ENCODE measurements at regions not wholly inside any gene's neighbourhood (a gene's known extent, or its start where the extent isn't known, plus 50 kb on each side); places are given as distances from the start of the nearest gene placed in this dataset.
"Not testable (repeated sequence)": the region's sequence is repeated elsewhere in the genome, so short reads cannot be mapped to it uniquely, and the experiment has no call there.

- not testable (repeated sequence) for DNase-seq
Observed at GRCh38 chr14:105765072-105765825, 238.9 kb downstream of the TMEM121 start.

GRCh38 chr14:105765893-105766614, 239.7 kb downstream of the TMEM121 start:
- DNase-seq, result no peak

GRCh38 chr14:105767315-105767714, 240.9 kb downstream of the TMEM121 start:
- DNase-seq, result no peak

GRCh38 chr14:105768039-105768438, 241.7 kb downstream of the TMEM121 start:
- not testable (repeated sequence) for DNase-seq

- not testable (repeated sequence) for DNase-seq
Observed at GRCh38 chr14:105769061-105769730, 242.8 kb downstream of the TMEM121 start.

GRCh38 chr14:105770619-105771216, 244.3 kb downstream of the TMEM121 start:
- not testable (repeated sequence) for DNase-seq

GRCh38 chr14:105771261-105772226, 245.2 kb downstream of the TMEM121 start:
- not testable (repeated sequence) for DNase-seq

- not testable (repeated sequence) for DNase-seq
Observed at GRCh38 chr14:105772710-105773250, 246.4 kb downstream of the TMEM121 start.

- DNase-seq, result no peak
Observed at GRCh38 chr14:105773584-105773983, 247.2 kb downstream of the TMEM121 start.

GRCh38 chr14:105774001-105774400, 247.6 kb downstream of the TMEM121 start:
- DNase-seq, result no peak

- DNase-seq, result not testable (repeated sequence)
Observed at GRCh38 chr14:105774585-105775348, 248.4 kb downstream of the TMEM121 start.

GRCh38 chr14:105775349-105775923, 249.1 kb downstream of the TMEM121 start:
- not testable (repeated sequence) for DNase-seq

GRCh38 chr14:105776112-105776511, 249.7 kb downstream of the TMEM121 start:
- not testable (repeated sequence) for DNase-seq

- DNase-seq, result no peak
Observed at GRCh38 chr14:105776924-105777323, 250.5 kb downstream of the TMEM121 start.

- no peak for DNase-seq
Observed at GRCh38 chr14:105783707-105784106, 257.3 kb downstream of the TMEM121 start.

GRCh38 chr14:105793836-105794235, 267.5 kb downstream of the TMEM121 start:
- DNase-seq, result no peak

GRCh38 chr14:105797546-105797945, 271.2 kb downstream of the TMEM121 start:
- DNase-seq, result no peak

GRCh38 chr14:105805701-105806100, 279.3 kb downstream of the TMEM121 start:
- DNase-seq, result no peak

- DNase-seq, result no peak
Observed at GRCh38 chr14:105806568-105806967, 280.2 kb downstream of the TMEM121 start.

- no peak for DNase-seq
Observed at GRCh38 chr14:105817971-105818711, 291.8 kb downstream of the TMEM121 start.

All from HCEC 1CT (cell line).